ENCODE measurements at regions not wholly inside any gene's neighbourhood (a gene's known extent, or its start where the extent isn't known, plus 50 kb on each side); places are given as distances from the start of the nearest gene placed in this dataset.

- Mint-ChIP-seq H3K4me3 (no peak overlapping the region), H3K4me1 (peaks cover 15% of the 10 kb centered on the region), H3K27ac (no peak overlapping the region), H3K9me3 (peaks cover 41% of the 10 kb centered on the region), H3K27me3 (ENCODE audit: low read depth, poor library complexity) (no peaks in the 10 kb centered on the region), H3K36me3 (ENCODE audit: low read depth) (peaks cover 36% of the 10 kb centered on the region)
- TF ChIP-seq CTCF (IDR thresholded peaks at IDR 0.05) = no peak
- DNase-seq = no peak
Measured at GRCh38 chr13:22128441-22129408, 457.9 kb downstream of the FGF9 start.

- H3K4me3 Mint-ChIP-seq = no peak overlapping the region
- peaks cover 38% of the 10 kb centered on the region for H3K36me3 Mint-ChIP-seq (ENCODE audit: low read depth)
- H3K9me3 Mint-ChIP-seq = peaks cover 41% of the 10 kb centered on the region
- TF ChIP-seq CTCF (IDR thresholded peaks at IDR 0.05) = no peak
- H3K27ac Mint-ChIP-seq = no peak overlapping the region
- peaks cover 20% of the 10 kb centered on the region for H3K4me1 Mint-ChIP-seq
- DNase-seq = no peak
- H3K27me3 Mint-ChIP-seq (ENCODE audit: low read depth, poor library complexity) = no peaks in the 10 kb centered on the region
Measured at GRCh38 chr13:22130254-22130653, 459.4 kb downstream of the FGF9 start.

GRCh38 chr13:22134261-22134660, 463.4 kb downstream of the FGF9 start:
- Mint-ChIP-seq H3K27me3 (ENCODE audit: low read depth, poor library complexity) (no peaks in the 10 kb centered on the region), H3K36me3 (ENCODE audit: low read depth) (peaks cover 52% of the 10 kb centered on the region), H3K4me3 (no peak overlapping the region), H3K9me3 (peaks cover 47% of the 10 kb centered on the region), H3K4me1 (peaks cover 29% of the 10 kb centered on the region), H3K27ac (no peak overlapping the region)
- no peak for DNase-seq
- no peak for TF ChIP-seq CTCF (IDR thresholded peaks at IDR 0.05)

GRCh38 chr13:22135446-22135845, 464.6 kb downstream of the FGF9 start:
- no peak overlapping the region for H3K4me3 Mint-ChIP-seq
- DNase-seq = no peak
- no peaks in the 10 kb centered on the region for H3K27me3 Mint-ChIP-seq (ENCODE audit: low read depth, poor library complexity)
- H3K4me1 Mint-ChIP-seq = peaks cover 30% of the 10 kb centered on the region
- no peak overlapping the region for H3K27ac Mint-ChIP-seq
- peaks cover 42% of the 10 kb centered on the region for H3K9me3 Mint-ChIP-seq
- peaks cover 57% of the 10 kb centered on the region for H3K36me3 Mint-ChIP-seq (ENCODE audit: low read depth)
- no peak for TF ChIP-seq CTCF (IDR thresholded peaks at IDR 0.05)

GRCh38 chr13:22137361-22138050, 466.6 kb downstream of the FGF9 start:
- no peak for TF ChIP-seq CTCF (IDR thresholded peaks at IDR 0.05)
- H3K27me3 Mint-ChIP-seq (ENCODE audit: low read depth, poor library complexity) = no peaks in the 10 kb centered on the region

More at GRCh38 chr13:22137361-22138050, 466.6 kb downstream of the FGF9 start:
- Mint-ChIP-seq H3K9me3 (peaks cover 24% of the 10 kb centered on the region), H3K36me3 (ENCODE audit: low read depth) (peaks cover 47% of the 10 kb centered on the region), H3K4me3 (no peak overlapping the region), H3K4me1 (peaks cover 34% of the 10 kb centered on the region), H3K27ac (no peak overlapping the region)
- no peak for DNase-seq
